ENCODE measurements at regions not wholly inside any gene's neighbourhood (a gene's known extent, or its start where the extent isn't known, plus 50 kb on each side); places are given as distances from the start of the nearest gene placed in this dataset.

DNA sequence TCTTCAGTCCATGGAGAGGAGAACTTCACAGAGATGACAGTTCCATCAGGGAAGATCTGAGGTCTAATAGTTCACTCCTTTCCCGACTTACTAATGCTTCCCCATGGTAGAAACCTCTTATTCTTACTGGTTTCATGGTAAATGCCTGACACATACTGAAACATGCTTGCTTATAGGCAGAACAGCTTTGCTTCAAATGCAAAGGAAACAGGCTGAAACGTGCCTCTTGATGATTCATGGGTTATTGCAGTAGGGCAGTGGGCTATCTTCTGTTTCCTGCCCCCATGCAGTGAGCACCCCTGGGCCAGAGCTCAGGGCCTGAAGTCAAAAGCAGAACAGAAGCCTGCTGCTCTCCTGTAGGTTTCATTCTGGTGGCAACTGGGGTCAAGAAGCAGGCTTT lies 223.5 kb downstream of the RDH14 start:
- TF ChIP-seq, protein P1, sequence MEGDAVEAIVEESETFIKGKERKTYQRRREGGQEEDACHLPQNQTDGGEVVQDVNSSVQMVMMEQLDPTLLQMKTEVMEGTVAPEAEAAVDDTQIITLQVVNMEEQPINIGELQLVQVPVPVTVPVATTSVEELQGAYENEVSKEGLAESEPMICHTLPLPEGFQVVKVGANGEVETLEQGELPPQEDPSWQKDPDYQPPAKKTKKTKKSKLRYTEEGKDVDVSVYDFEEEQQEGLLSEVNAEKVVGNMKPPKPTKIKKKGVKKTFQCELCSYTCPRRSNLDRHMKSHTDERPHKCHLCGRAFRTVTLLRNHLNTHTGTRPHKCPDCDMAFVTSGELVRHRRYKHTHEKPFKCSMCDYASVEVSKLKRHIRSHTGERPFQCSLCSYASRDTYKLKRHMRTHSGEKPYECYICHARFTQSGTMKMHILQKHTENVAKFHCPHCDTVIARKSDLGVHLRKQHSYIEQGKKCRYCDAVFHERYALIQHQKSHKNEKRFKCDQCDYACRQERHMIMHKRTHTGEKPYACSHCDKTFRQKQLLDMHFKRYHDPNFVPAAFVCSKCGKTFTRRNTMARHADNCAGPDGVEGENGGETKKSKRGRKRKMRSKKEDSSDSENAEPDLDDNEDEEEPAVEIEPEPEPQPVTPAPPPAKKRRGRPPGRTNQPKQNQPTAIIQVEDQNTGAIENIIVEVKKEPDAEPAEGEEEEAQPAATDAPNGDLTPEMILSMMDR (IDR thresholded peaks at IDR 0.05; ENCODE audit: borderline replicate concordance, insufficient read depth, low read depth, low read length) = no peak
- H3K4me3 ChIP-seq (ENCODE audit: low read depth, low read length) = no peak overlapping the region

DNA sequence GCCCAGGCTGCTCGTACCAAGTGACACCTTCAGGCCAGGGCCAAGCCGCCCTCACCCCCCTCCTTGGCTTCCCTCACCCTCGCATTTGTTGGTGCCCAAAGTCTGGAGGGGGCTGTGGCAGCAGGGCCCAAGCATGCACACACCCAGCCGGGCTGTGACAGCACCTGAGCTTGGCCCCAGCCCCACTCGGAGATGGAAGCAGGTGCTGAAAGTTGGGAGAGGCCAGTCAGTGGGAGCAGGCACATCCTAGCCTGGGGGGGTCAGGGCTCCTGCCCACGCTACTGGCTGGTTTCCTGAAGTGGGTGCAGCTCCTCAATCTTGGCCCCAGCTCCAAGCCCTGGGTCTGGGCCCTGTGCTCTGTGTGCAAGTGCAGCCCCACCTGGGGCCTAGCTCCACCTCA lies 228.0 kb downstream of the RDH14 start:
- TF ChIP-seq, protein P1 (IDR thresholded peaks at IDR 0.05; ENCODE audit: borderline replicate concordance, insufficient read depth, low read depth, low read length) = no peak
- no peak overlapping the region for H3K4me3 ChIP-seq (ENCODE audit: low read depth, low read length)

DNA sequence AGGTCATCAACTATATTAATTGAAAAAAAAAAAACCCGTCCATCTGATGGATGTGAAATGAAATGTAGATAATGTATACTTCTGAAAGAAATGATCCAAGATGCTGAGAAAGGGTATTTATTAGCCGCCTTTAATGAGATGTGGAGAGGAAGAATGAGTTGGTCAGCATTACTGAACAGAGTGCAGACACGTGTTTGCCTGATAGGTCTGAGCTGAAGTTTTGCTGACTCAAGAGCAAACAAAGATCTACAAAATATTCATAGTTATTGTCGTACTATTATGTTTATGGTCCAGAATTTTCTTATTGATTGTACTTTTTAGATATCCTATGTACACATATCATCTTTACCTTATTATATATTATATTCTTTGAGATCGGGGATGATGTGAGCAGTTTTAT lies 235.3 kb downstream of the RDH14 start:
- TF ChIP-seq, protein P1 (IDR thresholded peaks at IDR 0.05; ENCODE audit: borderline replicate concordance, insufficient read depth, low read depth, low read length) = no peak
- no peak overlapping the region for H3K4me3 ChIP-seq (ENCODE audit: low read depth, low read length)

DNA sequence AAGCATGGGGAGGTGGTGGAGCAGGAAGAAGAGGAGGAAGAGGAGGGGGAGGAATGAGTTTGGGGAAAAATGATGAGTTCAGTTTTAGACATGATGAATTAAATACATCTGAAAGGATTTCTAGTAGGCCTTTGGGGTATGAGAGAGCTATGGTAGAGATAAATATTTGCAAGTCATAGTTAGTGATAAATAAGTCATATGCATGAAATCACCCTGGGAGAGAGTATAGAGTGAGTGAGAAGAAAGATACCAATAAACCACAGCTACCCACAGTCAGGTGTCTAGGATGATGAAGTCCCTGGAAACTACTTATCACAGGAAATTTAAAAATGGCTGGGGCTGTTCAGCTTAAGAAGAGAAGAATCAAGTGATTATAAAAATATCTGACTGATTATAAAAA lies 240.5 kb downstream of the RDH14 start:
- H3K4me3 ChIP-seq (ENCODE audit: low read depth, low read length) = no peak overlapping the region
- TF ChIP-seq, protein P1 (IDR thresholded peaks at IDR 0.05; ENCODE audit: borderline replicate concordance, insufficient read depth, low read depth, low read length) = no peak

DNA sequence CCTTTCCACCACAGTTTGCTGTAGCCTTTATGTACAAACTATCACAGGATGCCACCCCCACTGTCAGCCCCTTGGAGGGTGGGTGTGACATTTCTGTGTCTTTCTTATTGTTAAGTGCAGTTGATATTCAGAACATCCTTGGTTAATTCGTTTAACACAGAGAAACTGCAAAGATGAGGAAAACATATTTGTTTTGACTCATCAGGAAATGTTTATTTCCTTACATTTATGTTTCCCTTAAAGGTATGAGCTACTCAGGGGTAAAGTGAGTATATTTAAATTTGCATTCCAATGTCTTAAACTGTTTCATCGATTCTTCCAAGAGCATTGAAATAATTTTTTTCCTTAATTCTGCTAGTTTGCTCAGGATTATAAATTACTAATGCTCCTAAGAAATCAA lies 243.4 kb downstream of the RDH14 start:
- TF ChIP-seq, protein P1 (IDR thresholded peaks at IDR 0.05; ENCODE audit: borderline replicate concordance, insufficient read depth, low read depth, low read length) = no peak
- H3K4me3 ChIP-seq (ENCODE audit: low read depth, low read length) = no peak overlapping the region

DNA sequence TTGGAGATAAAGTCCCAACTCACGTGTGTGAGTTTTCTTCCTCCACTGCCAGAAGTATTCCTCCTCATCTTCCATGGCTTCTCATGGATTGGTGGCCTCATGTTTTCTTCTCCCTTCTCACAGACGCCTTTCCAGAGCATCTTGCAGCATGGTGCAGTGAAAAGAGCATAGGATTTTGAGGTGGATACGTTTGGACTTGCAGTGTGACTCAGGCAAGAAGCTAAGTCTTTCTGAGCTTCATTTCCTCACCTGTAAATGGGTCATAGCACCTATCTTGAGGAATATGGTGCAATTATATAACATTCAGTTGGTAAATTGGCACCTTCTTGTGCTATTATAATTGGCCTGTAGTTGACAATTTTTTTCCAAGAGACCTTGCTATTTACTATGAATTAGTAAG lies 247.6 kb downstream of the RDH14 start:
- no peak overlapping the region for H3K4me3 ChIP-seq (ENCODE audit: low read depth, low read length)
- TF ChIP-seq, protein P1 (IDR thresholded peaks at IDR 0.05; ENCODE audit: borderline replicate concordance, insufficient read depth, low read depth, low read length) = no peak

DNA sequence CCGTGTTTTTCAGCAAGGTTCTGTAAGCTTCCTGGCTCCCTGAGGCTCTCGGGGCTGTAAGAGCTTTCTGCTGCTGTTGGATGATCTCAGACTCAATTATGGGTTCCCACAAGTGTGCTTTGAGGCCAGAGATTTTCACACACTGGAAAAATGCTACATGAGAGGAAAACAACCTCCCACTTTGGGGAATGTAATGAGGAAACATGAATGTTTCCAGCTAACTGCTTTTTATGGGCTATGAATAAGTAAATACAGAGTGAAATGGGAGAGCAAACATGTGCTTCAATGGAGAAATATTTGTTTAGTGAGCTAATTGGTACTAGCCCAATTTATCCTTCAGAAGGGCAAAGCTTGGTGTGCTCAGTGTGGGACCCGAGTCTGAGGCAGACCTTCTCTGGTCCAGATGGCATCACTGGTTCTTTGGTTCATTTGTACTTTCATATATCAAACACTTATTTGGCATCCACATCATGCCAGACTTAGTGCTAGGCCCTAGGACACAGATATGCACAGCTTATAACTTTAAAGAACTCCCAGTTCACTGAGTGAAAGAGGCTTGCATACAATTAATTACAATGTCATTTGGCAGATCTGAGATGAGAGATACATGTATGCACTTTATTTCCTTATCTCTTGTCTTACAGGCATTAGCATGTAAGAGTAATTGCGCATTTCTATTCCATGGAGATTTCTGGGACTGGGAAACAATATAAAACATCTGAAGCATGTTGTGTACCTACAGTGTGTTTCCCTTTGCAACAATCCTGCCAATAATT lies 248.8 kb downstream of the RDH14 start:
- TF ChIP-seq, protein P1 (IDR thresholded peaks at IDR 0.05; ENCODE audit: borderline replicate concordance, insufficient read depth, low read depth, low read length) = no peak
- no peak overlapping the region for H3K4me3 ChIP-seq (ENCODE audit: low read depth, low read length)

Measured in GM12875 (cell line).